ENCODE measurements at regions not wholly inside any gene's neighbourhood (a gene's known extent, or its start where the extent isn't known, plus 50 kb on each side); places are given as distances from the start of the nearest gene placed in this dataset.
"Not testable (repeated sequence)": the region's sequence is repeated elsewhere in the genome, so short reads cannot be mapped to it uniquely, and the experiment has no call there.

GRCh38 chr7:25602730-25603426, 374.6 kb upstream of the NPVF start:
- not testable (repeated sequence) for DNase-seq

DNA sequence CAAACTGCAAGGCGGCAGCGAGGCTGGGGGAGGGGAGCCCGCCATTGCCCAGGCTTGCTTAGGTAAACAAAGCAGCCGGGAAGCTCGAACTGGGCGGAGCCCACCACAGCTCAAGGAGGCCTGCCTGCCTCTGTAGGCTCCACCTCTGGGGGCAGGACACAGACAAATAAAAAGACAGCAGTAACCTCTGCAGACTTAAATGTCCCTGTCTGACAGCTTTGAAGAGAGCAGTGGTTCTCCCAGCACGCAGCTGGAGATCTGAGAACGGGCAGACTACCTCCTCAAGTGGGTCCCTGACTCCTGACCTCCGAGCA, 375.1 kb upstream of the NPVF start:
- not testable (repeated sequence) for DNase-seq

DNA sequence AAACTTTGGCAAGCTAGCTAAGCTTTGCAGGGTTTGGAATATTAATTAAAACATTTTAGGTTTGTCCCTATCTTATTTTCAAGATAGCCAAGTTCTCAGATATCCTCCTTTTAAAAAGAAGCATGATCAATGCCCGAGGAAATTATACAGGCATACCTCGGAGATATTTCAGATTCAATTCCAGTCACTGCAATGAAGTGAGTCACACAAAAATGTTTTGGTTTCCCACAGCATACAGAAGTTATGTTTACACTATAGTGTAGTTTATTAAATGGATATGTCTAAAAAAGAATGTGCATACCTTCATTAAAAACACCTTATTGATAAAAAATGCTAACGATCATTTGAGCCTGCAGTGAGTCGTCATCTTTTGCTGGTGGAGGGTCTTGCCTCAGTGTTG, 382.9 kb upstream of the NPVF start:
- no peak for DNase-seq

DNA sequence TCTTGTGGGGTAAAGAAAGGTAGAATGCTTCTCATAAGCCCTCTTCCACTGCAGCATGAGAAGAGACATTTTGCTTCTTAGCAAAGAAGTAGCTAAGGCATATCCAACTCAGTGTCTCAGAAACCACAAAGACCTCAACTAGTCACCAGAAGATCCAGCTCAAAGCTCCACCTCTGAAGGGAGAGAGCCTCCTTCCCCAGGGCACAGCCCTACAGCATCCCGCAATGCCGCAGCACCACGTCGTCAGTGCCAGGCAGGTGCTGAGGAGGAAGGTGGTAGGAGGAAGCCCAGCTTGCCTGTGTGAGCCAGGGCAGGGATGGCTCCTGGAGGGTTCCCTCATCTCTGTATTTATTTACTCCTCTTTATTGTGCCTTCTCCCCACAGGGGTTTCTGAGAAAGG, 385.6 kb upstream of the NPVF start:
- no peak for DNase-seq

DNA sequence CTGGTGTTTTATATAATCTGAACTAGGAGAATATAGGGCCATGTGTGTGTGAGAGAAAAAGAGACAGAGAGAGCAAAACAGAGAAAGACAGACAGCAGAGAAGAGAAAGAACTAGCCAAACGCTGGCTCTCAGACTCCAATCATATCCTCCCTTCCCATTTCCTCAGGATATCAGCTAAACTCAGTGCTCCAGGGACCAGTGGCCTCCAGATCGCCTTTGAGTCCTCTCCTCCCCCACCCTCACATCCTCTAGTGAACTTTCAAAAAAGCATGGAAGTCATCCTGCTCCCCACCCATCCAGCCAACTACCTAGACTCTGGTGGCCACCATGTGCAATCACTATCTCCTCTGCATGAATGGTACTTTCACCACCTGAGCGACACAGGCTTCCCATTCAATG, 386.1 kb upstream of the NPVF start:
- no peak for DNase-seq

DNA sequence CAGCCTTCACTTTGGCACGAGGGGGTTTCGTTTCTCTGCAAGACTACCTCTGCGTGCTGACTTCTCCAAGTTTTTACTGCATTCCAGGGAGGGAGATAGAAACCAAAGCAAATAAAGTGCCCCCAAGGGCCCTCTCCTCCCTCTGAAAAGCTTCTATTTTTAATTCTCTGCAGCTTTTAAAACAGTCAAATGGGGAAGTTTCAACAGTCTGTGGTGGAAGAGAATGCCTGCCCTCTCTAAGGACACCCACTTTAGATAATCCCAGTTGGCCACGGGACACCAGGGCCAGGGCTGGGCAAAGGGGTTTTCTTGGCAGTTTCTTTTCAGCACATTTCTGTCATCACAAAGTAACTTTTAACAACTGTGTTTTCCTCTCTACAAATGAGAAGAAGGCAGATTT, 386.7 kb upstream of the NPVF start:
- DNase-seq = no peak

- DNase-seq = no peak
Measured at GRCh38 chr7:25615593-25615992, 387.3 kb upstream of the NPVF start.

DNA sequence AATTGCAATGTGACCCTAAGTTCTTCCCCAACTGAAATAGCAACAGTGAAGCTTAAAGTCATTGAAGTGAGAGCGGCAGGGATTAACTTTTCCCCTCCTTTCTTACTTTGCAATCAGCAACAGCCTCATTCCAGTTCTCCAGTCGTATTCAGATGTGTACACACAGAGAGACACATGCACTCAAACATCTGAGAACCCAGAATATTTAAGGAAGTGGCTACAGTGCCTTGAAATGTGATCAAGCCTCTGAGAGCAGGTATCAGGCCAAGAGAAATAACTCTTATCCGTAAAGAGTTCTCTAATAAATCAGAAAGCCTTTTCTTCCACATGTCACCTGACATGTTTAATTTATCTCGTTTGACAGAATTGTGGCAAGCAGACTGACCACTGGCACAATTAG, 388.9 kb upstream of the NPVF start:
- no peak for DNase-seq

GRCh38 chr7:25617673-25618072, 389.4 kb upstream of the NPVF start:
- DNase-seq = no peak

DNA sequence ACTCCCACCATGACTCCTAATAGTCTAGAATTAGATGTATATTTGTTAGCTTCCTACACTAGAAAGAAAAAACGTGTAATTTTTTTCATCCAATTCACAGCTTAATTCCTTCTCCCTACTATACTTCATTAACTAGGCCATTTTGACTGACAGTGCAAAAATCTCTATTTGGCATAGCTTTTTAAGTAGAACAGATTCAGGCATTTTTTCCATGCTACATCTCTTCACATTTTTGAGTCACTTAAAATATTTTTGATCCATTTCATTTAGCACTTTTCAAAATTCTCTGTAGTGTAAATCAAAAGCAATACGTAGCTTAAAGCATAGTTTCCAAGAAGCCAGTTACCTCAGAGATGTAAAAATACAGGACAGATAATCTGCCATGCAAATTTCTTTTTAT, 391.1 kb upstream of the NPVF start:
- DNase-seq = no peak

- no peak for DNase-seq
Measured at GRCh38 chr7:25619963-25620799, 391.9 kb upstream of the NPVF start.

GRCh38 chr7:25621993-25622392, 393.7 kb upstream of the NPVF start:
- DNase-seq = no peak

- DNase-seq = no peak
Measured at GRCh38 chr7:25622695-25623094, 394.4 kb upstream of the NPVF start.

GRCh38 chr7:25624051-25624450, 395.8 kb upstream of the NPVF start:
- DNase-seq = no peak

- no peak for DNase-seq
Measured at GRCh38 chr7:25624833-25625232, 396.5 kb upstream of the NPVF start.

DNA sequence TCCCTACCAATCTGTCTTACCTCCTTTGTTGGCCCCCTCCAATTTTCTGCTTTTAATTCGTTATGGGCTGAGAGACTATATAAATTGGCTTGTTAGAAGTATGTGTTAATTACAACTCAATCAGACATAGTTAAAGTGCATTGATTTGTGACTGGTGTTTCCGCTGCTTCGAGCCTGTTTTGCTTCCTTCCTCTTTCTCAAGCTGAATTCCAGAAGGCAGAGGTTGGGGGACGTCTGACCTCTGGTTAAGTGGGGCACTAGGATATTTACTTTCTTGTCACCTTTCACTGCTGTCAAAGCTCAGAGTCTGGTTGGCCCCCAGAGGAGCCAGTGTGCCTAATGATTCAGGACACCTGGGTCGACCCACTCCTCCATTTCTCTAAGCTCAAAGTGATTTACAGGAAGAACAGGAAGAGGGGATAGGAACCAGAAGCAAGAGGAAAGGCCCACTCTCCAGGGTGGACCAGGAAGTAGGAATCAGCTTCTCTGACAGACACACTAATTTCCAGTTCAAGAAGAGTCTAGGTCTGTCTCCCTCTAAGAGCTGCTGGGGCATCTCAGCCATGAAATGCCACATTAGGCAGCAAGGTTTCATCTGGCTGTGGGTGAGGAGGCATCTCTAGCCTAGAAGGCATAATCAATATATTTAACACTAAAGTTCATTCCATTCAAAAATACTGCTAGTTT, 397.2 kb upstream of the NPVF start:
- no peak for DNase-seq

GRCh38 chr7:25626451-25627131, 398.3 kb upstream of the NPVF start:
- no peak for DNase-seq

DNA sequence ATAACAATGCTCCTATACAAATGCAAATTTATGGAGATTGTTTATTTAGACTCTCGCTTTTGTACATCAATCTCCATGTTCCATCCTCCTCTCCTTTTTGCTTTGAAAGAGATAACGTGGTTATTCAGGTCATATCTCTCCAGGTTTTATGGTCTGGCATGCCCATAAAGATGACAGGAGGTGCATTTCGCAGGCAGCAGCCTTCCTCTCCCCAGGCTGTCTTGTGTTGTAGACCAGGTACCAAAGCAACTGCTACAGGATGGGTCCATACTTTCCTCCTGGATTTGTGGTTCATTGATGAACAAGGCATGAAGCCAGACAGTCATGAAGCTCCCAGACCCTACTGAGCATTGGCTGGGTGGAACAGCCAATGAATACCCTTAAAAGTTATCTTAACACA, 400.2 kb upstream of the NPVF start:
- no peak for DNase-seq

DNA sequence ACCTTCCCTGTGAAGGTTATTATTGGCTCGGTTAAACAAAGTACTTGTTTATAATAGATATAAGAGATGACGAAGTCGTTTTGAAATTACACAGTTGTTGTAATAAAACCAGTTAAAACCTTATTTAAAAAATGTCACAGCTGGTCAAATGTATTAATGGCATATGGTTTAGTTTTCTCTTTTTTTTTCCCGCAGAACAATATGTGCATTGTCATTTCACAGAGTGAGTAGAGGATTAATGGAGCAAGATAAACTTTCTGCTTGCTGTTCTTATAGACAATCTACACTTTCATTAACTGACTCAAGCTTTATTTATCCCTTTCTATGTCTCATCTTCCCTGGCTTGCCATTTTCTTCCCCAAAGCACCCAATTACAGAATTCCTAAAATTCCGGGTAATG, 404.3 kb upstream of the NPVF start:
- no peak for DNase-seq

- no peak for DNase-seq
Measured at GRCh38 chr7:25633426-25634036, 405.2 kb upstream of the NPVF start.

DNA sequence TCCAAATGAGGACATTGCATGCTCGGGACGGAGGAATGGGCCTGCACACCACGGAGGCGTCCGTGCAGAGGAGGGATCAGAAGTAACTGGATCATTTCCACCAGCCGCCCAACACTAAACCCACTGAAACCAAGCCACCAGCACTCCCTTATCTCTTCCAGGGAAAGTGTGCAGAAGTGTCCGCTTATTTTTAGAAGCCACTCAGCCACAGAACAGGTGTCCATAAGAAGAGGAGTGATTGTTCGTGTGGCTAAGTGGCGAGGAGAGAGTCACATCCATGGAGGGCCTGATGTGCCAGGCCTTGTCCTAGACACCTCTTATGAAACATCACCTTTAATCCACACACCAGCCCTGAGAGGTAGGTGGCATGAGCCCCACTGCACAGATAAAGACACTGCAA, 407.9 kb upstream of the NPVF start:
- no peak for DNase-seq

- no peak for DNase-seq
Measured at GRCh38 chr7:25636871-25637283, 408.6 kb upstream of the NPVF start.

DNA sequence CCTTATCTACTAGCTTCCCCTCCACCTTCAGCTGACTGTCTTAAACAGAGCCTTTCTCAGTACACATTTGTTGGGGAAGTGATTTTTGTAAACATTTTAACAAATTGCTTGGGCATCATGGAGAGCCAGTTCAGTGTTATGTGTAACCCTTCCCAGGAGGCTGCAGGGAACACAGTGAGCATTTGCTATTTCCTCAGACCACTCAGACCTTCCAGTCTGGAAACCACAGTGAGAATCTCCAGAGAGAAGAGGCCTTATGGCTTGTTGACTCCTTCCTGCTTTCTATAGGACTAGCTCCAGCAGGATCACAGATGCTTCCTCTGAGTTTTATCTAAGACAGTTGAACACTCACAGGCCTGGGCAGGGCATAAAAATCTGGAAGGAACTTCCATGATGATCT, 409.8 kb upstream of the NPVF start:
- no peak for DNase-seq
